HCT116 (cell line): ENCODE measurements at regions not wholly inside any gene's neighbourhood (a gene's known extent, or its start where the extent isn't known, plus 50 kb on each side); places are given as distances from the start of the nearest gene placed in this dataset.

Experiments used
- ATAC-seq: fragments of 200-7000 bp; cut with Tn5 transposase; 2 replicates; pipeline ENCODE4 v1.9.1; 2020; ENCODE audit warnings: mild to moderate bottlenecking, moderate library complexity
- BruUV-seq: library from RNA; stranded (reverse); fragments of 400-500 nt; replicated peaks from 2 replicates; lab custom pipeline; 2021; lab: Mats Ljungman, UMichigan
- CTCF ChIA-PET: fragments of 300-600 bp; sonication (Branson Sonifier 250); formaldehyde crosslinking; loops from one replicate; lab custom pipeline; 2021; ENCODE audit warnings: antibody characterized with exemption; lab: Charles Lee
- POLR2A ChIA-PET: fragments of 300-600, 350-600 bp; sonication (Branson Sonifier 250); formaldehyde crosslinking; loops from one replicate; lab custom pipeline; 2021; ENCODE audit warnings: antibody characterized with exemption; lab: Charles Lee
- RAD21 ChIA-PET, 2 experiments: fragments of 300-600 bp; sonication (Branson Sonifier 250); formaldehyde crosslinking; loops; one replicate each; lab custom pipeline; 2023; ENCODE audit warnings: low total read pairs in 2 of 2; ENCODE audit not compliant: uncharacterized antibody in 2 of 2, unreplicated experiment in 2 of 2, low non-redundant PET in 1 of 2; lab: Charles Lee
- DNase-seq: peaks from one replicate; pipeline ENCODE4 v3.0.0-alpha.2; 2010; ENCODE audit warnings: low read depth, low spot score
- H2AFZ ChIP-seq: fragments of 200-600 bp; shearing (Covaris generic), sonication (generic); 2 replicates; pipeline ENCODE4 v1.6.1; 2017; ENCODE audit warnings: low read depth, mixed run types, mixed read lengths, antibody characterized with exemption, low read length; ENCODE audit not compliant: poor library complexity, severe bottlenecking
- H3K27ac ChIP-seq: 2 replicates; pipeline ENCODE4 v1.5.1; 2012; ENCODE audit warnings: low read depth, low read length
- H3K27me3 ChIP-seq: fragments of 200-600 bp; sonication (generic); 2 replicates; pipeline ENCODE4 v1.6.1; 2016; ENCODE audit warnings: mixed run types, low read length, mixed read lengths; ENCODE audit not compliant: insufficient read depth
- H3K36me3 ChIP-seq, 2 experiments: fragments of 200-500 bp in 1 of 2; fragments of 200-600 bp in 1 of 2; sonication (Bioruptor generic) in 1 of 2; sonication (generic) in 1 of 2; 2 replicates each; pipeline versions ENCODE4 v1.5.1 to v1.6.1; 2014 to 2016; ENCODE audit warnings: low read length in 2 of 2, inconsistent platforms in 1 of 2, mixed read lengths in 1 of 2, mixed run types in 1 of 2; ENCODE audit not compliant: insufficient read depth in 2 of 2, control insufficient read depth in 1 of 2
- H3K4me1 ChIP-seq, 2 experiments: fragments of 200-600 bp in 1 of 2; sonication (generic) in 1 of 2; 2 replicates each; pipeline versions ENCODE4 v1.5.1 to v1.6.1; 2012 to 2017; ENCODE audit warnings: low read length in 2 of 2, inconsistent platforms in 1 of 2, mild to moderate bottlenecking in 1 of 2, mixed read lengths in 1 of 2, mixed run types in 1 of 2, moderate library complexity in 1 of 2; ENCODE audit not compliant: insufficient read depth in 2 of 2, control insufficient read depth in 1 of 2
- H3K4me2 ChIP-seq: fragments of 200-600 bp; sonication (generic); 2 replicates; pipeline ENCODE4 v1.6.1; 2017; ENCODE audit warnings: mixed run types, low read length, mixed read lengths
- H3K4me3 ChIP-seq, 2 experiments: fragments of 200-600 bp in 1 of 2; sonication (generic) in 1 of 2; replicated peaks in 1 of 2; 2 replicates each; pipeline ENCODE4 v1.5.1; 2011 to 2016; ENCODE audit warnings: low read length in 2 of 2, control low read depth in 1 of 2, low read depth in 1 of 2, mild to moderate bottlenecking in 1 of 2, mixed read lengths in 1 of 2, mixed run types in 1 of 2
- H3K79me2 ChIP-seq: fragments of 200-600 bp; sonication (generic); 2 replicates; pipeline ENCODE4 v1.6.1; 2017; ENCODE audit warnings: mild to moderate bottlenecking, mixed run types, low read length, moderate library complexity, mixed read lengths; ENCODE audit not compliant: insufficient read depth
- H3K9ac ChIP-seq: fragments of 200-600 bp; sonication (generic); 2 replicates; pipeline ENCODE4 v1.6.1; 2016; ENCODE audit warnings: low read length, mixed read lengths
- H3K9me2 ChIP-seq: fragments of 200-600 bp; sonication (generic), shearing (Covaris generic); 2 replicates; pipeline ENCODE4 v1.6.1; 2017; ENCODE audit warnings: mixed run types, mild to moderate bottlenecking, moderate library complexity; ENCODE audit not compliant: insufficient read depth
- H3K9me3 ChIP-seq, 2 experiments: fragments of 200-500 bp in 1 of 2; fragments of 200-600 bp in 1 of 2; sonication (Bioruptor generic) in 1 of 2; sonication (generic) in 1 of 2; 2 replicates each; pipeline ENCODE4 v1.6.1; 2014 to 2017; ENCODE audit warnings: low read length in 2 of 2, mixed read lengths in 2 of 2, inconsistent platforms in 1 of 2, low read depth in 1 of 2, mild to moderate bottlenecking in 1 of 2, mixed run types in 1 of 2, moderate library complexity in 1 of 2; ENCODE audit not compliant: control insufficient read depth in 1 of 2, insufficient read depth in 1 of 2
- H4K20me1 ChIP-seq: fragments of 200-600 bp; sonication (generic), shearing (Covaris generic); 2 replicates; pipeline ENCODE4 v1.6.1; 2017; ENCODE audit warnings: mixed run types, mild to moderate bottlenecking, moderate library complexity; ENCODE audit not compliant: insufficient read depth
- CBX3 ChIP-seq: IDR thresholded peaks from 2 replicates; pipeline ENCODE4 v1.6.1; 2012; ENCODE audit warnings: low read depth
- EGR1 ChIP-seq: IDR thresholded peaks from 2 replicates; pipeline ENCODE4 v1.6.1; 2012; ENCODE audit warnings: low read depth
- ELF1 ChIP-seq: IDR thresholded peaks from 2 replicates; pipeline ENCODE4 v1.6.1; 2012; ENCODE audit warnings: low read depth, borderline replicate concordance
- EZH2 ChIP-seq: fragments of 200-600 bp; sonication (generic); IDR thresholded peaks from 2 replicates; pipeline ENCODE4 v1.6.1; 2017; ENCODE audit warnings: antibody characterized with exemption, mixed run types
- EZH2phosphoT487 ChIP-seq: fragments of 200-600 bp; IDR thresholded peaks from 2 replicates; pipeline ENCODE4 v1.6.1; 2018; ENCODE audit warnings: antibody characterized with exemption, borderline replicate concordance
- FOSL1 ChIP-seq: IDR thresholded peaks from 2 replicates; pipeline ENCODE4 v1.6.1; 2012; ENCODE audit warnings: low read depth
- POLR2AphosphoS5 ChIP-seq: IDR thresholded peaks from 2 replicates; pipeline ENCODE4 v1.6.1; 2011; ENCODE audit warnings: mild to moderate bottlenecking, low read depth, low read length, moderate library complexity
- RAD21 ChIP-seq: IDR thresholded peaks from 2 replicates; pipeline ENCODE4 v1.6.1; 2012; ENCODE audit warnings: low read depth, mild to moderate bottlenecking
- SIN3A ChIP-seq: IDR thresholded peaks from 2 replicates; pipeline ENCODE4 v1.6.1; 2012; ENCODE audit warnings: low read depth
- ZNF274 ChIP-seq: fragments of 200-500 bp; sonication (Bioruptor generic); IDR thresholded peaks from 2 replicates; pipeline ENCODE4 v1.6.1; 2014; ENCODE audit warnings: mild to moderate bottlenecking, low read depth, low read length, inconsistent platforms
- intact Hi-C: fragments of 100-400 bp; cut with micrococcal nuclease; formaldehyde crosslinking; loops from 2 replicates; pipeline ENCODE4 v1.10.0; 2022
- TF ChIP-seq, protein P1 (sequence below): IDR thresholded peaks from 2 replicates; pipeline ENCODE4 v1.6.1; 2012; ENCODE audit warnings: low read depth
- TF ChIP-seq, protein P2 (sequence below), 3 experiments: fragments of 200-600 bp in 1 of 3; sonication (generic) in 1 of 3; IDR thresholded peaks in 2 of 3; conservative IDR thresholded peaks in 1 of 3; 2 replicates each; pipeline ENCODE4 v1.5.1; 2012 to 2017; ENCODE audit warnings: low read depth in 2 of 3, low read length in 2 of 3, antibody characterized with exemption in 1 of 3, borderline replicate concordance in 1 of 3, control low read depth in 1 of 3, mild to moderate bottlenecking in 1 of 3, mixed read lengths in 1 of 3, mixed run types in 1 of 3, moderate library complexity in 1 of 3; ENCODE audit not compliant: insufficient read depth in 1 of 3

DNA sequence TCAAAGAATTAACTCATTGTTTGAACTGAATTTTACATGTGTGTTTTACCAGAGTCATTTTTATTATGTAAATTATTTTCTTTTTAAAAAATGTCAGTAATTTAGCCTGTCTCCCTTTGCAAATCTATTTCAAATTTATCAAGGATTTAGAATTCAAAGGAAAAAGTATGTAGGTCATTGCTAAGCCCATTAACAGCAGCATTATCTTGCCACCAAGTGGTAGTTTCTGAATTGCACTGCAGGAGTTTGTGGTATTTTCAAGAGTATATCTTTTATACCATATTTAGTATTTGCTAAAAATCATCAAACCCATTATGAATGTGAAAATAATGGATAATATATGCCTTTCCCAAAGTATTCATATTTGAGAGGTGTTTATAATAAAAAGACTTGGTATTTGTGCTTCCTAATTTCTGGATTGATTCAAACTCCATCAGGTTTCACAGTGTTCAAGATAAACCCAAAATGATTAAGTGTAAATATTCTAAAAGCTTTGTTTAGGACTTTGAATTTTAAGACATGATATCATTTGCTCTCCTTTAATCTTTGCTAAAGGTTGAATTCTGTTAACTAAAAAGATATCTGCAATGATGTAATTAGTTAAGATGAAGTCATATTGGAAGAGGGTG, 711.4 kb downstream of the FSCB start:
- CTCF ChIA-PET: no interaction called here
- RAD21 ChIA-PET: no interaction called here

More for the DNA sequence above, 711.4 kb downstream of the FSCB start:
- DNase-seq (no peak), ATAC-seq (no peak)
- Histone ChIP-seq H3K4me2 (no peak overlapping the region), H3K9me2 (no peaks in the 10 kb centered on the region), H2AFZ (no peak overlapping the region), H3K4me3 (no peak overlapping the region), H3K79me2 (no peaks in the 10 kb centered on the region), H3K9ac (no peak overlapping the region), H3K27ac (no peak overlapping the region), H3K27me3 (no peaks in the 10 kb centered on the region), H3K9me3 (no peaks in the 10 kb centered on the region; a peak in 1 of 4 replicates), H3K36me3 (no peaks in the 10 kb centered on the region), H4K20me1 (no peaks in the 10 kb centered on the region), H3K4me1 (no peaks in the 10 kb centered on the region)
- no TSS peak for BruUV-seq
- POLR2A ChIA-PET: no interaction called here
- no peak for TF ChIP-seq ZNF274
- TF ChIP-seq RAD21: peak; percentile 35; the same call in 1 of the 2 replicates
- TF ChIP-seq, protein P1, sequence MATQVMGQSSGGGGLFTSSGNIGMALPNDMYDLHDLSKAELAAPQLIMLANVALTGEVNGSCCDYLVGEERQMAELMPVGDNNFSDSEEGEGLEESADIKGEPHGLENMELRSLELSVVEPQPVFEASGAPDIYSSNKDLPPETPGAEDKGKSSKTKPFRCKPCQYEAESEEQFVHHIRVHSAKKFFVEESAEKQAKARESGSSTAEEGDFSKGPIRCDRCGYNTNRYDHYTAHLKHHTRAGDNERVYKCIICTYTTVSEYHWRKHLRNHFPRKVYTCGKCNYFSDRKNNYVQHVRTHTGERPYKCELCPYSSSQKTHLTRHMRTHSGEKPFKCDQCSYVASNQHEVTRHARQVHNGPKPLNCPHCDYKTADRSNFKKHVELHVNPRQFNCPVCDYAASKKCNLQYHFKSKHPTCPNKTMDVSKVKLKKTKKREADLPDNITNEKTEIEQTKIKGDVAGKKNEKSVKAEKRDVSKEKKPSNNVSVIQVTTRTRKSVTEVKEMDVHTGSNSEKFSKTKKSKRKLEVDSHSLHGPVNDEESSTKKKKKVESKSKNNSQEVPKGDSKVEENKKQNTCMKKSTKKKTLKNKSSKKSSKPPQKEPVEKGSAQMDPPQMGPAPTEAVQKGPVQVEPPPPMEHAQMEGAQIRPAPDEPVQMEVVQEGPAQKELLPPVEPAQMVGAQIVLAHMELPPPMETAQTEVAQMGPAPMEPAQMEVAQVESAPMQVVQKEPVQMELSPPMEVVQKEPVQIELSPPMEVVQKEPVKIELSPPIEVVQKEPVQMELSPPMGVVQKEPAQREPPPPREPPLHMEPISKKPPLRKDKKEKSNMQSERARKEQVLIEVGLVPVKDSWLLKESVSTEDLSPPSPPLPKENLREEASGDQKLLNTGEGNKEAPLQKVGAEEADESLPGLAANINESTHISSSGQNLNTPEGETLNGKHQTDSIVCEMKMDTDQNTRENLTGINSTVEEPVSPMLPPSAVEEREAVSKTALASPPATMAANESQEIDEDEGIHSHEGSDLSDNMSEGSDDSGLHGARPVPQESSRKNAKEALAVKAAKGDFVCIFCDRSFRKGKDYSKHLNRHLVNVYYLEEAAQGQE: no peak
- TF ChIP-seq FOSL1: no peak
- TF ChIP-seq, protein P2, sequence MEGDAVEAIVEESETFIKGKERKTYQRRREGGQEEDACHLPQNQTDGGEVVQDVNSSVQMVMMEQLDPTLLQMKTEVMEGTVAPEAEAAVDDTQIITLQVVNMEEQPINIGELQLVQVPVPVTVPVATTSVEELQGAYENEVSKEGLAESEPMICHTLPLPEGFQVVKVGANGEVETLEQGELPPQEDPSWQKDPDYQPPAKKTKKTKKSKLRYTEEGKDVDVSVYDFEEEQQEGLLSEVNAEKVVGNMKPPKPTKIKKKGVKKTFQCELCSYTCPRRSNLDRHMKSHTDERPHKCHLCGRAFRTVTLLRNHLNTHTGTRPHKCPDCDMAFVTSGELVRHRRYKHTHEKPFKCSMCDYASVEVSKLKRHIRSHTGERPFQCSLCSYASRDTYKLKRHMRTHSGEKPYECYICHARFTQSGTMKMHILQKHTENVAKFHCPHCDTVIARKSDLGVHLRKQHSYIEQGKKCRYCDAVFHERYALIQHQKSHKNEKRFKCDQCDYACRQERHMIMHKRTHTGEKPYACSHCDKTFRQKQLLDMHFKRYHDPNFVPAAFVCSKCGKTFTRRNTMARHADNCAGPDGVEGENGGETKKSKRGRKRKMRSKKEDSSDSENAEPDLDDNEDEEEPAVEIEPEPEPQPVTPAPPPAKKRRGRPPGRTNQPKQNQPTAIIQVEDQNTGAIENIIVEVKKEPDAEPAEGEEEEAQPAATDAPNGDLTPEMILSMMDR (IDR thresholded peaks at IDR 0.05 in 2 of 3, conservative IDR thresholded peaks at IDR 0.05 in 1 of 3; ENCODE audit: borderline replicate concordance in 1 of 3, insufficient read depth in 1 of 3, low read depth in 2 of 3, low read length in 2 of 3): peak in 2 of 3 experiments; percentile 17 to 36; a peak in 1 of 6 replicates
- no peak for TF ChIP-seq EZH2phosphoT487
- no peak for TF ChIP-seq EGR1
- no peak for TF ChIP-seq CBX3
- no peak for TF ChIP-seq ELF1
- TF ChIP-seq SIN3A: no peak
- no peak for TF ChIP-seq EZH2
- no peak for TF ChIP-seq POLR2AphosphoS5
- intact Hi-C loops: no loop called here
